Transverse colon (tissue), 4 donors: ENCODE measurements at regions not wholly inside any gene's neighbourhood (a gene's known extent, or its start where the extent isn't known, plus 50 kb on each side); places are given as distances from the start of the nearest gene placed in this dataset.
A peak's percentile ranks its signal among the peaks of the same experiment; 100 is the strongest.

Experiments
- DNase-seq: peaks from one replicate; pipeline ENCODE4 v3.0.0-alpha.2; 2019
- H3K27ac ChIP-seq, 4 donors: fragments of 200-600 bp; sonication (generic); 2 replicates each; pipeline ENCODE4 v1.5.1; 2016 to 2018; ENCODE audit warnings: inconsistent platforms in 4 of 4
- H3K27me3 ChIP-seq: fragments of 200-600 bp; sonication (generic); 2 replicates; pipeline ENCODE4 v1.5.1; 2017; ENCODE audit warnings: inconsistent platforms
- H3K36me3 ChIP-seq, 4 donors: fragments of 200-600 bp; sonication (generic); 2 replicates each; pipeline ENCODE4 v1.5.1; 2017 to 2019; ENCODE audit warnings: inconsistent platforms in 4 of 4
- H3K4me1 ChIP-seq, 4 donors: fragments of 200-600 bp; sonication (generic); 2 replicates each; pipeline ENCODE4 v1.5.1; 2017 to 2020; ENCODE audit warnings: inconsistent platforms in 4 of 4
- H3K4me3 ChIP-seq, 4 donors: fragments of 200-600 bp; sonication (generic); 1 replicate in 1 of 4; 2 replicates in 3 of 4; pipeline versions ENCODE4 v1.5.1 to v1.6.1; 2017 to 2019; ENCODE audit warnings: inconsistent platforms in 4 of 4
- H3K9me3 ChIP-seq, 2 donors: fragments of 200-600 bp; sonication (generic); 2 replicates each; pipeline ENCODE4 v1.5.1; 2017 to 2019; ENCODE audit warnings: inconsistent platforms in 2 of 2
- EP300 ChIP-seq: sonication (generic); formaldehyde crosslinking; IDR thresholded peaks from one replicate; pipeline ENCODE4 v1.6.1; 2017; ENCODE audit warnings: antibody characterized with exemption, low read depth
- POLR2A ChIP-seq: fragments of 450-650 bp; IDR thresholded peaks from one replicate; pipeline ENCODE4 v1.6.1; 2016; ENCODE audit warnings: antibody characterized with exemption, mild to moderate bottlenecking, moderate library complexity
- POLR2AphosphoS5 ChIP-seq, 3 donors: sonication (generic); formaldehyde crosslinking; IDR thresholded peaks; one replicate each; pipeline ENCODE4 v1.6.1; 2016; ENCODE audit warnings: antibody characterized with exemption in 3 of 3
- WGBS, 2 donors: methylation state at CpG; one replicate each; pipeline ENCODE4 v1.1.5; 2018; ENCODE audit warnings: low coverage in 1 of 2; 5-methylcytosine and 5-hydroxymethylcytosine counted together
- in situ Hi-C, 4 donors: fragments of 200-750 bp; cut with MboI; loops; one replicate each; pipeline versions ENCODE4 v1.15.0 to v1.15.1; 2017; ENCODE audit warnings: low sequenced_read_pairs in 3 of 4, low pct_ligation_motif_present in 1 of 4, low pct_unique_long_range_greater_than_20kb in 1 of 4
- intact Hi-C: fragments of 100-400 bp; cut with DNase I; formaldehyde crosslinking; loops from one replicate; pipeline ENCODE4 v1.15.1; 2023; ENCODE audit warnings: low total_unique reads
- TF ChIP-seq, protein P1 (sequence below), 5 experiments: fragments of 200-600 bp in 3 of 5; fragments of 450-650 bp in 2 of 5; sonication (generic) in 3 of 5; IDR thresholded peaks; 1 replicate in 2 of 5; 2 replicates in 3 of 5; pipeline ENCODE4 v1.5.1; 2016 to 2017; ENCODE audit warnings: antibody characterized with exemption in 5 of 5, inconsistent platforms in 3 of 5, mild to moderate bottlenecking in 2 of 5, moderate library complexity in 1 of 5

- TF ChIP-seq POLR2A = no peak
- TF ChIP-seq EP300 = no peak
- TF ChIP-seq, protein P1, sequence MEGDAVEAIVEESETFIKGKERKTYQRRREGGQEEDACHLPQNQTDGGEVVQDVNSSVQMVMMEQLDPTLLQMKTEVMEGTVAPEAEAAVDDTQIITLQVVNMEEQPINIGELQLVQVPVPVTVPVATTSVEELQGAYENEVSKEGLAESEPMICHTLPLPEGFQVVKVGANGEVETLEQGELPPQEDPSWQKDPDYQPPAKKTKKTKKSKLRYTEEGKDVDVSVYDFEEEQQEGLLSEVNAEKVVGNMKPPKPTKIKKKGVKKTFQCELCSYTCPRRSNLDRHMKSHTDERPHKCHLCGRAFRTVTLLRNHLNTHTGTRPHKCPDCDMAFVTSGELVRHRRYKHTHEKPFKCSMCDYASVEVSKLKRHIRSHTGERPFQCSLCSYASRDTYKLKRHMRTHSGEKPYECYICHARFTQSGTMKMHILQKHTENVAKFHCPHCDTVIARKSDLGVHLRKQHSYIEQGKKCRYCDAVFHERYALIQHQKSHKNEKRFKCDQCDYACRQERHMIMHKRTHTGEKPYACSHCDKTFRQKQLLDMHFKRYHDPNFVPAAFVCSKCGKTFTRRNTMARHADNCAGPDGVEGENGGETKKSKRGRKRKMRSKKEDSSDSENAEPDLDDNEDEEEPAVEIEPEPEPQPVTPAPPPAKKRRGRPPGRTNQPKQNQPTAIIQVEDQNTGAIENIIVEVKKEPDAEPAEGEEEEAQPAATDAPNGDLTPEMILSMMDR (IDR thresholded peaks at IDR 0.05) = no peak
- TF ChIP-seq POLR2AphosphoS5 (IDR thresholded peaks at IDR 0.05) = no peak
- in situ Hi-C loops = no loop called here
- intact Hi-C loops = no loop called here
- no peak overlapping the region for H3K27ac ChIP-seq
- H3K36me3 ChIP-seq = no peaks in the 10 kb centered on the region
- no peak overlapping the region for H3K4me3 ChIP-seq
- peaks cover 0 to 6% of the 10 kb centered on the region in 2 donors for H3K9me3 ChIP-seq
- H3K4me1 ChIP-seq = peaks cover 0 to 9% (median 2%) of the 10 kb centered on the region in 4 donors
- no peaks in the 10 kb centered on the region for H3K27me3 ChIP-seq
- 96% methylated on average over 9 of the region's 9 CpGs; no CpG with 5 or more reads in 1 of the 2 donors for WGBS, 2 donors
- DNase-seq = no peak
Observed at GRCh38 chr2:172162739-172163336, 60.1 kb upstream of the DLX2 start.

GRCh38 chr2:172168917-172169346, 66.2 kb upstream of the DLX2 start:
- H3K4me1 ChIP-seq = peaks cover 0 to 53% (median 29%) of the 10 kb centered on the region in 4 donors
- TF ChIP-seq EP300 = no peak
- TF ChIP-seq, protein P1 (IDR thresholded peaks at IDR 0.05) = no peak
- no peak for TF ChIP-seq POLR2A
- TF ChIP-seq POLR2AphosphoS5 (IDR thresholded peaks at IDR 0.05) = no peak
- H3K36me3 ChIP-seq = no peaks in the 10 kb centered on the region
- H3K4me3 ChIP-seq = no peak overlapping the region
- peak overlapping the region; percentile 20 to 69 (median 52) for H3K27ac ChIP-seq
- 22 to 43% methylated on average over 3 of the region's 3 CpGs for WGBS, 2 donors
- in situ Hi-C loops = no loop called here
- peaks cover 13% of the 10 kb centered on the region for H3K27me3 ChIP-seq
- H3K9me3 ChIP-seq = no peaks in the 10 kb centered on the region
- intact Hi-C loops = no loop called here
- DNase-seq = no peak

GRCh38 chr2:172169611-172170010, 66.9 kb upstream of the DLX2 start:
- intact Hi-C loops = no loop called here
- TF ChIP-seq POLR2A = no peak
- TF ChIP-seq EP300 = no peak
- TF ChIP-seq, protein P1 (IDR thresholded peaks at IDR 0.05) = no peak
- TF ChIP-seq POLR2AphosphoS5 (IDR thresholded peaks at IDR 0.05) = no peak
- peaks cover 0 to 53% (median 29%) of the 10 kb centered on the region in 4 donors for H3K4me1 ChIP-seq
- peaks cover 13% of the 10 kb centered on the region for H3K27me3 ChIP-seq
- in situ Hi-C loops = loop anchor here (5.0 to 10.0 kb wide), 2 partner anchors 295 to 298 kb away; no protein-coding TSS in a partner anchor
- no peaks in the 10 kb centered on the region for H3K9me3 ChIP-seq
- no peaks in the 10 kb centered on the region for H3K36me3 ChIP-seq
- DNase-seq = peak; percentile 35
- H3K27ac ChIP-seq = peak overlapping the region; percentile 20 to 69 (median 52)
- H3K4me3 ChIP-seq = no peak overlapping the region

DNA sequence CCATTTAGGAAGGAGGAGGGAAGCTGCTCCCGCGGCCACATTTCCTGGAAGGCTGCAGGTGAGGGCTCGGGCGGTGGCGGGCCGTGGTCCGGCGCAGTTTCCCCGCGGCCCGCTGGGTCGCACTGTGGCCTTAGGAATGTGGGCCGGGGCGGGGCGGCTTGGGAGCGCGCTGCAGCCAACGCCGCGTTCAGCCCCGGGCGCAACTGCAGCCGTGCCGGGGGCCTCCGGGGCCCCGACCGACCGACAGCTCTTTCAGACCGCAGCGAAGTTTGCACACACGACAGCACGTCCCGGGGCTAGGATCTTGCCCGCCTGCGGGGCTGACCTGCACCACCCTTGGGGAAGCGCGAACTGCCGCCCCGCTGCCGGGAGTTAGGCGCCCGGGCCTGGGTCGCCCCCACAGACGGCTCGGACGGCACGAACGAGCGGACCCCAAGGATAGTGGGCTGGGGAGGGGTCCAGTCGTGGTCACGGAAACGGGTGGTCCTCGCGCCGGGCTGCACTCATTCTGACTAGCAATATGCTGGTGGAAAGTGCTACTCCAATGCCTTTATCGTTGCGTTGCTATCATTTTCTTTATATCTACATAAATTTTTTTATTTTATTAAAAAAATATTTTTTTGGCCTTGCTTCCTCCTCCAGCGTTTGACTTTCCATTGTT, 69.9 kb upstream of the DLX2 start:
- TF ChIP-seq, protein P1 (IDR thresholded peaks at IDR 0.05) = peak; percentile 66 to 92 (median 80)
- TF ChIP-seq EP300 (no peak), POLR2A (peak; percentile 46)
- Histone ChIP-seq H3K27ac (peak overlapping the region; percentile 64 to 83 (median 76)), H3K4me1 (peaks cover 0 to 46% (median 27%) of the 10 kb centered on the region in 4 donors), H3K9me3 (no peaks in the 10 kb centered on the region), H3K27me3 (peaks cover 13% of the 10 kb centered on the region), H3K4me3 (peak overlapping the region; percentile 41 to 61 (median 50)), H3K36me3 (no peaks in the 10 kb centered on the region)
- intact Hi-C loops = loop anchor here (1.0 kb wide), 1 partner anchor 291 kb away; no protein-coding TSS in a partner anchor
- WGBS, 2 donors = 2 to 4% methylated on average over 3 to 43 of the region's 58 CpGs
- in situ Hi-C loops = loop anchor here (5.0 to 10.0 kb wide), 2 partner anchors 292 to 295 kb away; no protein-coding TSS in a partner anchor
- peak; percentile 86 for DNase-seq
